Lung microvascular endothelial cell (primary cell): ENCODE measurements at regions not wholly inside any gene's neighbourhood (a gene's known extent, or its start where the extent isn't known, plus 50 kb on each side); places are given as distances from the start of the nearest gene placed in this dataset.

ENCODE experiments used
- DNase-seq, 2 donors: peaks; one replicate each; pipeline versions ENCODE4 v3.0.0 to v3.0.0-alpha.2; 2010; ENCODE audit warnings: low read depth in 2 of 2

GRCh38 chr14:98605043-98605442, 667.0 kb downstream of the BCL11B start:
- DNase-seq, result no peak

DNA sequence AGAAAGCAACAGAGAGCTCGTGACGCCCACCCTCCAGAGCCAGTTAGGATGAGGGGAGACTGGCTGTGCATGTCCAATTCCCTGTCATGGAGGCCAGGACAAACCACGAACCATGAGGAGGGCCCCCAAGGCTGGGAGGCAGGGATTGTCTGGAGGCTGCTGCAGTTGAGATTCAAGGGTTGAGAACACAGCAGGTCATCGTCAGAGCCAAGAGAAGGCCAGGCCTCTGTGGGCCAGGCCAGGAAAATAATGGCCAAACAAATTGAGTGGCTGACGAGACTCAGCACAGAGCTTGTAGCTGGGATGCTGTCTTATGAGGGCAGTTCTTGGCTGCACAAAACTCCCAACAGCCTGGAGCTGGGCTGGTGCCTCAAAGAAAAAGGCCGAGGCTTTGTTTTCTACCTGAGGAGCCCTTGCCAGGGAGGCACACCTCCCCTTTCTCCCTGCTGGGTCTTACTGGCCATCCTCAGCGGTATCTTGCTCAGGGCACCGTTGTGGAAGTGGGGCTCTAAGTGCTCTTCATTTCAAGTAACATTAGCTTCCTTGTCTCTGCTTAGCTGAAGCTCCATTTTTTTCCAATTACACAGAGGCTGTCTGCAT, 665.9 kb downstream of the BCL11B start:
- no peak for DNase-seq

- no peak for DNase-seq
These were observed 665.2 kb downstream of the BCL11B start for GRCh38 chr14:98606816-98607215.

DNA sequence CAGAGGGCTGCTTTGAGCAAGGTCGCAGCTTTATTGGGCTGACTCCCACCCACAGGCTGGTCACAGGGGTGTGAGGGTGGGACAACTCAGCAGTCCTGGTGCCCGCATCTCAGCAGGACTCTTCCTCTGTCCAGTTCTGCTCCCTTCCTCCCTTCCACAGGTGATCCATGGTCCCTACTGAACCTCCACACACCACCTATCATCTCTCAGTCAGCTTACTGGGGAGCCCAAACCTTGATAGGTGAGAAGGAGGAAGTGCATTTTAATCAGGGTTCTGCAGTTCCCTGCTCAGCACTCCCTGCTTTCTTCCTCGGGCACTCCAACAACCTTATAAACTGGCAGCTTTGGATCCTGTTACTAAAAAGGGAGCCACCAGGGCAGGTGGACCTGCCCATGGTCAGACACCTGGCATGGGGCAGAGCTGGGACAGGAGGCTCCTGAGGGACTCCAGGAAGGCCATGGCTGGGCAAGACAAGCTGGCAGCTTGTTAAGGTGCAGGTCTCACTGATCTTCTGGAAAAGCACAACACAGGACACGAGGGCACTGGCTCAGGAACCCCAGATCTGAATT, 664.6 kb downstream of the BCL11B start:
- DNase-seq, result no peak

DNA sequence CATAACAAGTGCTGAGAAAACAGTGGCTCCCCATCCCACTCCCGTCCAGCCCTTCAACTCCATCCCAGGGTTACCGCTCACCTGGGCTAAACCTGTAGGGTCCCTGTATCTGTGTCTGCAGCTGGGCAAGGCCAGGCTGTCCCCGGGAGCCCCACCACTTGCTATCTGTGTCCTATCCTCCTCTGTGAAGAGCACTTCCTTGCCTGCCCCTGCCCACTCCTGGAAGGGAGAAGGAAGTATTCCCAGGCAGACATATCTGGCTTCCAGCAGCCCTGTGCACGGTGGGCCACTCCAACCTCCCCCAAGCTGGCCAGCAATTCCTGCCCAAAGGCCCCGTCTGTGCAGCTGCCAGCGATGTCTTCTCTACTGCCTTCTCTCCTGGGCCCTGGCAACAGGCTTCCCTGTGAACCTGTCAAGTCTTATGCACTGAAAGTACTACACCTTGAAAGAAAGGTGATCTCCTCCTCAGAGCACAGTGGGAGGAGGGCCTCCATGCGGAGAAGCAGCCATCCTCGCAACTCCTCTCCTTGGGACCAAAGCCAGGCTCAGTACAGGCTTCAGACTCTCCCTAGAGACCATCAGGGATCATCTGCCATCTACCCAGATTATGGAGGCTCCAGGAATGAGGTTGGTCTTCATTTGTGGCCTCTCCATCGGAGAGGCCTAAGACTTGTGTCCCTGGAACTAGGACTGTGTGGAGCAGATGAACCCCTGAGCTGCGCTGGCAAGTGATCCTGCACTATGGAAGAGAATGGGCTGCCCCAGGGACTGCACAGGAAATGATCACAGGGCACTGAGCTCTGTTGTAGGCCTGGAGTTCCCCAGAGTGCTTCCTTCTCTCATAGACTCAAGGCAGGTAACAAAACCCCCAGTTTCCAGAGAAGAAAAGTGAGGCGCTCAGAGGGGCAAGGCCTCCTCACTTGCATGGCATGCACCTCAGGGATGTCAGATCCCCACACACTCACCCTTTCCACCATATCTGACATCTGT, 663.6 kb downstream of the BCL11B start:
- DNase-seq, result no peak

- DNase-seq, result no peak
These were observed 659.4 kb downstream of the BCL11B start for GRCh38 chr14:98612434-98613200.

- DNase-seq, result no peak
These were observed 657.3 kb downstream of the BCL11B start for GRCh38 chr14:98614741-98615140.

DNA sequence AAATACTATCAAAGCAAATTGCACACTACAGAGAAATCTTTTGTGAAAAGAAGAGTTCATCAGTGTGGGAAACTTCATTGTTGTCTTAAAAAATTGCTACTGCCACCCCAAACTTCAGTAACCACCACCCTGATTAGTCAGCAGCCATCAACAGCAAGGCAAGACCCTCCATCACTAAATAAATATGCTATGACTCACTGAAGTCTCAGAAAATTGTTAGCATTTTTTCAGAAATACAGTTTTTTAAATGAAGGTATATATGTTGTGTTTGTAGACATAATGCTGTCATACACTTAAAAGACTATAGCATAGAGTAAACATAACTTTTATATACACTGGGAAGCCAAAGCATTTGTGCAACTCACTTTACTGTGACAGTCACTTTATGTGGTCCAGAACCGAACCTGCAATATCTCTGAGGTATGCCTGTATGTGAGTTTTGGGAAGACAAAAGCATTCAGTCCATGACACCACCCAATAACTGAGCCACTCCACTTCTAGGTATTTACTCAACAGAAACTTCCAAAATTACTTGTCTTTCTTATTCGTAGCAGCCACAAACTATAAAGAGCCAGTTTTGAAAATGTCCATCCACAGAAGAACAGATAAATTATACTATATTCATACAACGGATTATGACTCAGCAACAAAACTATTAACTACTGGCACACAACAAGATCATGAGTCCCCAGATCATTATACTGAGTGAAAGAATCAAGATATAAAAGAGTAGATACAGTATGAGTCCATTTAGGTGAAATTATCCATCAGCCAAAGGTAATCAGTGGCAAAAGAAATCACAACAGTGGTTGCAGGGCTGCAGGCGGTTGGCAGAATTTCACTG, 649.6 kb downstream of the BCL11B start:
- DNase-seq, result no peak

DNA sequence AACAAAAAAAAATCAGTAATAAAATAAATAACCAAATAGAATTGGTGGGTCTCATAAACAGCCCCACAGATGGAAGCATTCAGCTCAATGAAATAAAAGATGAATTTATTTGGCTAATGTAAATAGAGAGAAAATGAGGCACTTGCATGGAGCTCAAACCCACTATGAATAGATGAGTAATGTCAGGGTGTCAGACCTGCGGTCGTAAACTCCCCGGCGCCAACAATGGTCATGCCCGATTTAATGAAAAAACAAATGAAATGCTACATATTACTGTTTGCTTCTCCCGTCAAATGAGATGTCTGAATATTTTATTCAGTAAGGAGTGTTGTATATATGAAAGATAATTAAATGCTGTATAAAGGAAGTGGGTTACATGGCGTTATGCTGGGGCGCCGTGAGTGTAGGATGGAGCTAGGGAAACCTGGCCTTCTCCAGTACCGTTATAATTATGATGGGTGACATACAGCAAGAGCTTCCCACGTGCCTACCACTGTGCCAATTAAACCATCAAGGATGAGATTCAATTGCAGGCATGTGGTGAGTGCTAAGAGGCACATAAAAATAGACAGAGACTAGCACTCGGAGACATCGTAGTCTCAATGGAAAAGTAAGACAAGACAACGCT, 648.1 kb downstream of the BCL11B start:
- no peak for DNase-seq

- DNase-seq, result no peak
These were observed 638.6 kb downstream of the BCL11B start for GRCh38 chr14:98633380-98633779.

DNA sequence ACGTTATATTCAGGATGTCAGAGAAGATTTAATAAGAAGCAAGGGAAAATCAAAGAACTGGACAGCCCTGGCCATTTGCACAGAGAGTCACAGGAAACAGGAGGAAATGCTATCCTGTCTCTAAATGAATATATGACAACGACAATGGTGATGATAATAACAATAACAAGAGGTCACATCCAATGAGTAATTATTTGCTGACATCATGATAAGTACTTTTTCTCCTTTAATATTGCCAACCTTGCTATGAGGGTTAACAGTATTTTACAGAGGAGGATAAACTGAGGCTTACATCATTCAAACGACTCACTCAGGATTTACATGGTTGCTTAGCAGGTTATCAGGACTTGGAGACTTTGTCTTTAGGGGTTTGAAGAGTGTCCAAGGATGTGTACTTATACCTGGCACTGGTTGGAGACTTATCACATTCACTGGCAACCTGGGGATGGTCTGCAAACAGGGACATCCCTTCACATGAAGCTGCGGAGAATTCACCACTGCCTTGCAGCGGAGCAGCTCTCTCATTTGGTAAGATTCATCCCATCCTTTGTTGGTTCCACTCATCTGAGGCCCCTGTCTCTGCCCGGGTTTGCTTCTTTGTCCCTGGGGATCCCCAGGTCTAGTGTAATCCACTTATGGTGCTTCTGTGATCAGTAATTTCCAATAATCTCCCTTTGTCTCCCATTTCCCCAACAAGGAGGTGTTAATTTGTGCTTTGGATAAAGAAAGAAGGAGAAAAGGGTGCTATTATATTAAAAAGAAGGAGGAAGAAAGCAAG, 637.8 kb downstream of the BCL11B start:
- DNase-seq, result no peak

- no peak for DNase-seq
These were observed 633.6 kb downstream of the BCL11B start for GRCh38 chr14:98638366-98638765.

DNA sequence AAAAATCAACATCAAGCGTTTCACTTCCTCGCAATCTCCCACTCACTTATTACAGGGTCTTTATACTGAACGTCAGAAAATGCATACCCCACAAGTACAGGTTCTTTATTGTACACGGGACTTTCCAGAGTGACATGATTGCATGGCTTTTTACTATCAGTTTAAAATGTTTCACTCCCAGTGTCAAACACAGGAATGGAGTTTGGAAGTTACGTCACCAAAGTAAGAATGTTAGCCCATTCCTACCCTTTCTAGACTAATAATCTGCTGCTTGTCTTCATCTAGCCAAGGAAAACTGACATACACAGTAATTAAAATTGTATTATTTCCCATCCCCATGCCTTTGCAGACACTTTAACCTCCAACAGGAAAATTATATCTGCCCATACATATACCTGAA, 624.2 kb downstream of the BCL11B start:
- no peak for DNase-seq

- DNase-seq, result no peak
These were observed 621.0 kb downstream of the BCL11B start for GRCh38 chr14:98651037-98651436.

DNA sequence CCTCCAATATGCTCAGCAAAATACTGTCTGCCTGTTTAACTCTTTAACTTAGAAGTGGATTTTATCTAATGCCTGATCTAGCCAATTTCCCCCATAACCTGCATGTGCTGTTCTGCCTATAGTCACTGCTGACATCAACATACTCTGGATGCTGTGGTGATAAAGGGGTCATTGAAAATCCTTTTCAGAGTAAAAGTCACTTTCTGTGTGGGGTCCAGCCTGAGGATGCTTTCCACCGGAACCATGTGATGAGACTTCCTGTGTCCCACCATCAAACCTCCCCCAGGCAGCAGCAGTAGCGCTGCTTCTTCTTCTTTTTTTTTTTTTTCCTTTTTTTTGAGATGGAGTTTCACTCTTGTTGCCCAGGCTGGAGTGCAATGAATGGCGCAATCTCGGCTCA, 607.0 kb downstream of the BCL11B start:
- no peak for DNase-seq

GRCh38 chr14:98666545-98666944, 605.5 kb downstream of the BCL11B start:
- DNase-seq, result no peak

- no peak for DNase-seq
These were observed 590.0 kb downstream of the BCL11B start for GRCh38 chr14:98682033-98682432.

- DNase-seq, result no peak
These were observed 589.3 kb downstream of the BCL11B start for GRCh38 chr14:98682726-98683125.

- DNase-seq, result no peak
These were observed 587.5 kb downstream of the BCL11B start for GRCh38 chr14:98684468-98684867.

- no peak for DNase-seq
These were observed 586.3 kb downstream of the BCL11B start for GRCh38 chr14:98685725-98686124.
